SIG-M5 treated with dmso at 0.1 percent for 504 hours (cell line): ENCODE measurements at regions not wholly inside any gene's neighbourhood (a gene's known extent, or its start where the extent isn't known, plus 50 kb on each side); places are given as distances from the start of the nearest gene placed in this dataset.

ENCODE experiments used
- DNase-seq: peaks from one replicate; lab custom pipeline; 2025; ENCODE audit not compliant: unreplicated experiment; lab: John Stamatoyannopoulos, UW

GRCh38 chr2:129741623-129742022 lies 237.8 kb upstream of the RAB6C start:
- no peak for DNase-seq

GRCh38 chr2:129742415-129743180 lies 236.9 kb upstream of the RAB6C start:
- no peak for DNase-seq

- no peak for DNase-seq
These were observed 235.3 kb upstream of the RAB6C start for GRCh38 chr2:129744141-129744540.

GRCh38 chr2:129744649-129745048 lies 234.8 kb upstream of the RAB6C start:
- DNase-seq, result no peak

GRCh38 chr2:129747500-129748125 lies 231.9 kb upstream of the RAB6C start:
- no peak for DNase-seq

- DNase-seq, result no peak
These were observed 231.2 kb upstream of the RAB6C start for GRCh38 chr2:129748250-129748649.

- DNase-seq, result peak; percentile 12
These were observed 230.8 kb upstream of the RAB6C start for GRCh38 chr2:129748653-129749052.

- no peak for DNase-seq
These were observed 228.1 kb upstream of the RAB6C start for GRCh38 chr2:129751409-129751808.

- no peak for DNase-seq
These were observed 227.3 kb upstream of the RAB6C start for GRCh38 chr2:129752176-129752575.

- no peak for DNase-seq
These were observed 226.8 kb upstream of the RAB6C start for GRCh38 chr2:129752686-129753085.

- no peak for DNase-seq
These were observed 226.2 kb upstream of the RAB6C start for GRCh38 chr2:129753261-129753660.

GRCh38 chr2:129754421-129754820 lies 225.0 kb upstream of the RAB6C start:
- no peak for DNase-seq

GRCh38 chr2:129754831-129755230 lies 224.6 kb upstream of the RAB6C start:
- no peak for DNase-seq

- DNase-seq, result no peak
These were observed 223.7 kb upstream of the RAB6C start for GRCh38 chr2:129755786-129756185.

- no peak for DNase-seq
These were observed 223.2 kb upstream of the RAB6C start for GRCh38 chr2:129756276-129756675.

GRCh38 chr2:129757366-129757914 lies 222.0 kb upstream of the RAB6C start:
- DNase-seq, result no peak

GRCh38 chr2:129757915-129758783 lies 221.3 kb upstream of the RAB6C start:
- DNase-seq, result no peak

GRCh38 chr2:129758784-129759471 lies 220.5 kb upstream of the RAB6C start:
- no peak for DNase-seq

GRCh38 chr2:129759472-129760010 lies 219.9 kb upstream of the RAB6C start:
- no peak for DNase-seq

- no peak for DNase-seq
These were observed 218.8 kb upstream of the RAB6C start for GRCh38 chr2:129760669-129761068.
